Gastroesophageal sphincter (tissue), 4 donors: ENCODE measurements at regions not wholly inside any gene's neighbourhood (a gene's known extent, or its start where the extent isn't known, plus 50 kb on each side); places are given as distances from the start of the nearest gene placed in this dataset.

Experiments
- ATAC-seq: fragments of 150-250 bp; one replicate; pipeline ENCODE4 v1.9.1; 2016; ENCODE audit warnings: mild to moderate bottlenecking, moderate library complexity
- H3K27ac ChIP-seq, 4 donors: fragments of 200-600 bp; sonication (generic) in 3 of 4; 1 replicate in 3 of 4; 2 replicates in 1 of 4; pipeline ENCODE4 v1.5.1; 2016 to 2019
- H3K27me3 ChIP-seq: fragments of 200-600 bp; sonication (generic); one replicate; pipeline ENCODE4 v1.5.1; 2019
- H3K36me3 ChIP-seq, 2 donors: fragments of 200-600 bp; sonication (generic); one replicate each; pipeline ENCODE4 v1.5.1; 2019; ENCODE audit warnings: control low read depth in 1 of 2
- H3K4me1 ChIP-seq, 3 donors: fragments of 200-600 bp; sonication (generic); 1 replicate in 2 of 3; 2 replicates in 1 of 3; pipeline ENCODE4 v1.5.1; 2016 to 2019; ENCODE audit warnings: control low read depth in 2 of 3
- H3K4me3 ChIP-seq, 2 donors: fragments of 200-600 bp; sonication (generic); one replicate each; pipeline ENCODE4 v1.5.1; 2019; ENCODE audit warnings: mild to moderate bottlenecking in 1 of 2, moderate library complexity in 1 of 2
- H3K9me3 ChIP-seq, 3 donors: fragments of 200-600 bp; sonication (generic); one replicate each; pipeline ENCODE4 v1.5.1; 2017 to 2019; ENCODE audit warnings: control low read depth in 2 of 3
- CTCF ChIP-seq, 4 experiments: fragments of 200-600 bp in 2 of 4; fragments of 450-650 bp in 2 of 4; sonication (generic) in 1 of 4; IDR thresholded peaks; one replicate each; pipeline ENCODE4 v1.5.1; 2017 to 2019; ENCODE audit warnings: antibody characterized with exemption in 4 of 4, mild to moderate bottlenecking in 2 of 4, moderate library complexity in 2 of 4
- EP300 ChIP-seq: sonication (generic); formaldehyde crosslinking; IDR thresholded peaks from one replicate; pipeline ENCODE4 v1.6.1; 2017; ENCODE audit warnings: antibody characterized with exemption, mild to moderate bottlenecking
- POLR2A ChIP-seq, 2 donors: fragments of 450-650 bp; IDR thresholded peaks; one replicate each; pipeline ENCODE4 v1.6.1; 2017; ENCODE audit warnings: antibody characterized with exemption in 2 of 2, mild to moderate bottlenecking in 2 of 2, moderate library complexity in 1 of 2
- POLR2AphosphoS5 ChIP-seq: sonication (generic); formaldehyde crosslinking; IDR thresholded peaks from one replicate; pipeline ENCODE4 v1.6.1; 2017; ENCODE audit warnings: antibody characterized with exemption
- WGBS, 2 donors: methylation state at CpG; one replicate each; pipeline ENCODE4 v1.1.5; 2018; ENCODE audit warnings: low coverage in 1 of 2; 5-methylcytosine and 5-hydroxymethylcytosine counted together

- Histone ChIP-seq H3K36me3 (no peaks in the 10 kb centered on the region), H3K27me3 (no peaks in the 10 kb centered on the region), H3K27ac (no peak overlapping the region), H3K4me3 (no peak overlapping the region), H3K9me3 (no peaks in the 10 kb centered on the region), H3K4me1 (no peaks in the 10 kb centered on the region)
- TF ChIP-seq POLR2AphosphoS5 (no peak), POLR2A (IDR thresholded peaks at IDR 0.05) (no peak), CTCF (IDR thresholded peaks at IDR 0.05) (no peak), EP300 (no peak)
- no peak for ATAC-seq
- WGBS, 2 donors: 33 to 44% methylated on average over 3 of the region's 3 CpGs
Observed at GRCh38 chr9:104330841-104331240, 173.2 kb upstream of the OR13F1 start.

GRCh38 chr9:104334549-104334948 is 169.5 kb upstream of the OR13F1 start:
- TF ChIP-seq EP300 (no peak), POLR2A (IDR thresholded peaks at IDR 0.05) (no peak), POLR2AphosphoS5 (no peak), CTCF (IDR thresholded peaks at IDR 0.05) (no peak)
- Histone ChIP-seq H3K4me1 (no peaks in the 10 kb centered on the region), H3K4me3 (no peak overlapping the region), H3K27ac (no peak overlapping the region), H3K36me3 (no peaks in the 10 kb centered on the region), H3K9me3 (no peaks in the 10 kb centered on the region), H3K27me3 (no peaks in the 10 kb centered on the region)
- no peak for ATAC-seq
- 86 to 88% methylated on average over 3 to 4 of the region's 4 CpGs for WGBS, 2 donors

GRCh38 chr9:104339692-104340091 is 164.4 kb upstream of the OR13F1 start:
- Histone ChIP-seq H3K27me3 (no peaks in the 10 kb centered on the region), H3K27ac (no peak overlapping the region), H3K36me3 (no peaks in the 10 kb centered on the region), H3K4me1 (no peaks in the 10 kb centered on the region), H3K4me3 (no peak overlapping the region), H3K9me3 (no peaks in the 10 kb centered on the region)
- TF ChIP-seq CTCF (IDR thresholded peaks at IDR 0.05): no peak
- TF ChIP-seq EP300: no peak
- TF ChIP-seq POLR2A (IDR thresholded peaks at IDR 0.05): no peak
- no peak for TF ChIP-seq POLR2AphosphoS5
- no peak for ATAC-seq

- H3K27ac ChIP-seq: no peak overlapping the region
- no peak for TF ChIP-seq POLR2A (IDR thresholded peaks at IDR 0.05)
- TF ChIP-seq POLR2AphosphoS5: no peak
- no peak for TF ChIP-seq EP300
- TF ChIP-seq CTCF (IDR thresholded peaks at IDR 0.05): no peak
- no peaks in the 10 kb centered on the region for H3K4me1 ChIP-seq
- no peak for ATAC-seq
- no peaks in the 10 kb centered on the region for H3K27me3 ChIP-seq
- H3K4me3 ChIP-seq: no peak overlapping the region
- H3K9me3 ChIP-seq: no peaks in the 10 kb centered on the region
- no peaks in the 10 kb centered on the region for H3K36me3 ChIP-seq
- 83 to 86% methylated on average over 3 of the region's 3 CpGs for WGBS, 2 donors
Observed at GRCh38 chr9:104342552-104342951, 161.5 kb upstream of the OR13F1 start.

- no peak for TF ChIP-seq POLR2A (IDR thresholded peaks at IDR 0.05)
- TF ChIP-seq CTCF (IDR thresholded peaks at IDR 0.05): no peak
- no peak for TF ChIP-seq EP300
- TF ChIP-seq POLR2AphosphoS5: no peak
- Histone ChIP-seq H3K27me3 (no peaks in the 10 kb centered on the region), H3K4me1 (no peaks in the 10 kb centered on the region), H3K36me3 (no peaks in the 10 kb centered on the region), H3K9me3 (no peaks in the 10 kb centered on the region), H3K4me3 (no peak overlapping the region), H3K27ac (no peak overlapping the region)
- 71 to 85% methylated on average over 3 of the region's 3 CpGs for WGBS, 2 donors
- ATAC-seq: no peak
Observed at GRCh38 chr9:104345061-104345460, 159.0 kb upstream of the OR13F1 start.
